HG03103 (cell line): ENCODE measurements at regions not wholly inside any gene's neighbourhood (a gene's known extent, or its start where the extent isn't known, plus 50 kb on each side); places are given as distances from the start of the nearest gene placed in this dataset.

ENCODE experiments used
- ATAC-seq: cut with Tn5 transposase; IDR thresholded peaks from one replicate; pipeline ENCODE4 v1.9.1; 2021; ENCODE audit warnings: low read depth; ENCODE audit not compliant: unreplicated experiment

- ATAC-seq, result no peak
These were observed 204.5 kb downstream of the SNX18 start for GRCh38 chr5:54721951-54722654.

- no peak for ATAC-seq
These were observed 203.6 kb downstream of the SNX18 start for GRCh38 chr5:54721116-54721515.

DNA sequence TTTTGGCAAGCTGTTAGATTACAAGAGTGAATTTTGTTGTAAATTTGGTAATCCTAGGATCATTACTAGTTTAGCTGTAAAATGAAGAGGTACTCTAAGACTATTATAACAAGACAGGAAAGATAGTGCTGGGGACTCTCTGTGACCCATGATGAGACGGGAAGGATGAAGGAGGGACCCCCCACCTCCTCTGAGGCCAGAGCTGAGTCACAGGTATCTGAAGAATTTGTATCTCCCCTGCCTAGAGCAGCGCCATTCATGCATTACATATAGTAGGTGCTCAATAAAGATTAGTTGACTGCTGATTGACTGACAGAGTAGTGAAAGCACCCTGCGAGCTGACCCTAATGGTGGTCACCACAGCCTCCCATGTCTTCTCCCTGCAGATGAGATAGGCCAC, 202.8 kb downstream of the SNX18 start:
- no peak for ATAC-seq

DNA sequence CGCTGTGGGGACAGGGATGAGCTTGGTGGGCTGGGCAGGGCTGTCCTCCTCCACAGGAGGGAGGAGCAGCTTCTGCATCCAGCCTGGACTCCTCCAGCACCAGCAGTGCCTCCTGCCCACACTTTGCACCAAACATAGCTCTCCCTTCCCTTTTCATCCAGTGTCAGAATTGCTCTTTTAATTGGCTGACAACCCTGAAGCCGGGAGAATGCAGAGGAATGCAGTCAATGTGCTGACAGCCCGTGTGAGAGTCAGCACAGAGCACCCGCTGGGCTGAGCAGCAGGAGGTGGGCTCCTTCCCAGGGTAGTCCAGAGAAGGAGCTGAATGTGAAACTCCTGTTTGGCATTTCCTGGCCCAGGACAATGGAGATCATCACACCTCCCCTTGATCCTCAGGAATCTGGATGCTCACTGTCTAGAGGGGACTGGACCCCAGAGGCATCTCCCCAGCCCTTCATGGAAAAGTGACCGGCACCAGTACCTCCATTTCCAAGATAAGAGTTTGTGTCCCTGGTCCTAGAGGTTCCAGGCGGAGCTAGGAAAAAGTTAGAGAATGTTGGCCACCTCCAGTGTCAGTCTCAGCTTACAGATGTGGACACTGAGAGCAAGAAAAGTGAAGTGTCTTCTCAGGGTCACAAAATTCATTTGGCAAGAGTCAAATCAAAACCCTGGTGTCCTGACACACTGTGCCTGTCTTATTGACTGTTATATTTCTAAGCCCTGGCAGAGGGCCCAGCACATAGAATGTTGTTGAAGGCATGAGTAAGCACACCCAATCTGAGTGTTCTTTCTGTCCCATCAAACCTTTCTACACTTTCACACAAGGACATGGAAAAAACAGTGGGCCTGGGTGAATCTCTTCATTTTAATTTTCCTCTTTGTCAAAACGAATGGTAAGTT, 202.1 kb downstream of the SNX18 start:
- no peak for ATAC-seq

DNA sequence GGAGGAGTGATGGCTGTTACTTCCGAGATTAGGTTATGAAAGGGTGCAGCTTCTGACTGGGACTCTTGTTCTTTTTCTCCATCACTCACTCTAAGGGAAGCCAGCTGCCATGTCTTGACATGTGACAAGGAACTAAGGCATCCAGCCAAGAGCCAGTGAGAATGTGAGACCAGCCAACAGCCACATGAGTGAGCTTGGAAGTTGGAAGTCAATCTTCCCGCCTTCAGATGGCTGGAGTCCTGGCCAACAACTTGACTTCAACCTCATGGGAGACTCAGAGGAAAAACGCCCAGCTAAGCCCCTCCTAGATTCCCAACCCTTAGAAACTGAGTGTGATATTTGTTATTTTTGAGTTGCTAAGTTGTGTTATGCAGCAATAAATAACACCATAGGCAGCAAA, 201.1 kb downstream of the SNX18 start:
- no peak for ATAC-seq

DNA sequence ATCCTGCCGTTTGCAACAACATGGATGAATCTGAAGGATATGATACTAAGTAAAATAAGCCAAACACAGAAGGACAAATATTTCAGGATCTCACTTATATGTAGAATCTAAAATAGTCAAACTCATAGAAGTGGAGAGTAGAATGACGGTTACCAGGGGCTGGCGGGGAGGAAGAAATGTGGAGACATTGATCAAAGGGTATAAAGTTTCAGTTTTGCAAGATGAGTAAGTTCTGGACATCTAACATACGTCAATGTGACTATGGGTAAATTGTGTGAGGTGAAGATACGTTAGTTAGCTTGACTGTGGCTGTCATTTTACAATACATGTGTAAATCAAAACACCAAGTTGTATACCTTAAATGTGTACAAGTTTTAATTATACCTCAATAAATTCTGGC, 200.3 kb downstream of the SNX18 start:
- ATAC-seq, result no peak

GRCh38 chr5:54717459-54717858, 199.9 kb downstream of the SNX18 start:
- ATAC-seq, result no peak

GRCh38 chr5:54713923-54714581, 196.5 kb downstream of the SNX18 start:
- no peak for ATAC-seq

DNA sequence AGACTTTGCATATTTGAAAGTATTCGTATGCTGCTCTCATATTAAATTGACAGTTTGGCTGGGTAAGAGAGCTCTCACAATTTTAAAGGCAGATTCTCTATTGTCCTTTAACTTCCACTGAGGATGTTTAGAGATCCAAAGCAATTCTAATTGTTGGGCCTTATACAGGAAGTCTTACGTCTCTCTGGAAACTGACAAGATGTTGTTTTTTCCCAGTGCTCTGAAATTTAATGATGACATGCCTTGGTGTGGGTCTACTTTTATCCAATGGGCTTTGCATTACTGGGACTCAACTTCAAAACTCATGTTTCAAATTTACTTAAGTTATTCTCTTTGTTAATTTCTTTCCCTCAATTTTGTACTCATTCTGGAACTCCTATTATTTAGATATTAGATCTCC, 191.5 kb downstream of the SNX18 start:
- ATAC-seq, result no peak

DNA sequence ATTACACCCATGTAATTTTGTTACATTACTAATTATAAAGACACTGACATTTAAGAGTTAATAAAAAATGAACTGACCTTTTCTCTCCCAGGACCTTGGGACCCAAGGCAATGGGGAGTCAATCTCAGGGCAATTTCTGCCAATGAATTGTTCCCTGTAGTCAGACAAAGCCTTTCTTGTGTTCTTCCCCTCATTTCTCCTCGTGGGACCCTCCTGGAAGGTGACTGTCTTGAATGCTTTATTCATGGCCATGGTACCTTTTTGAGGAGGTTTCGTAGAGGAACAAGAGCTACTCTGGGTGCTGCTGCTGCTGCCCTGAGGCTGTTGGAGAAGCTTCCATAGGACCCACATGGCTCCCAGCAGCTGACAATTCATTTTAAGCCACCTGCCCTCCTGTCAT, 190.3 kb downstream of the SNX18 start:
- no peak for ATAC-seq

DNA sequence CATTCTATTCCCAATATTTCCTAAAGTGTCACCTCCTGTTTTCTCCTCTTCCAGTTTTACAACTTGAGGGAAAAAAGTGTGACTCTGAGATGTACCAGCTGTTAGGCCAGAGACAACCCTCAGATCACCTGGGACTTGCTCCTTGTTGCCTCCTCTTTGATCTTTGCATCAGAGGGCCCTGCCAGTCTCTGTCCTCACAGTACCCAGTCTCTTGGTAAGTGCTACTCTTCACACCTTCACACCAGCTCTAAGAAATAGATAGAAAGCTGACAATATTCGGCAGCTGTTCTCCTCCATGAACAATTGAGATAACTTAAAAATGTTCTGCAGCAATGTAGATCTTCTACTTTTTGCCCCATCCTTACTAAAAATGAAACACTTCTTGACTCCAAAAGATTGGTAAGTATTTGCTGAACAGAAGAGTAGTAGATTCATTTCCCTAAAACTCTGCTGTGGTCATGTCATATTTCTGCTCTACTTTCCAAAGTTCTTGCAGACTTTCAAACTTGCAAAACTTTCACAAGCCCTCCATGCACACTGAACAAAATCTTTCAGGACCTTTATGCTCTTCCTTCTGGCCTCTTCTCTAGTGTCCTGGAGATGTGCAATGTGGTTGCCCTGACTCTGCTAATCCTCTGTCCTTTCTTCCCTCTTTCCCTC, 188.6 kb downstream of the SNX18 start:
- ATAC-seq, result no peak

DNA sequence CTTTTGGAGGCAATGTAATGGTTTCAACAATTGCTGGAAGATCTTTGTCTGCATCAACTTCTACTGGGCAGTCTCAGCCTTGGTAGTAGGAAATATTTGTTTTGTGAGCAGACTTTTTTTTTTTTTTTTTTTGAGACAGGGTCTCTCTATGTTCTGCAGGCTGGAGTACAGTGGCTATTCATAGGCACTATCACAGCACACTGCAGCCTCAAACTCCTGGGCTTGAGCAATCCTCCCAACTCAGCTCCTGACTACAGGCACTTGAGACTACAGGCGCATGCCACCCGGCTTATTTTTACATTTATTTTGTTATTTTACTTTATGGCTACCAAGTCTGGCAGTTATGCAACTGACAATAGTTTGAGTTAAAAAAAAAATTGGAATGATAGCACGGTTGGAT, 187.3 kb downstream of the SNX18 start:
- no peak for ATAC-seq

DNA sequence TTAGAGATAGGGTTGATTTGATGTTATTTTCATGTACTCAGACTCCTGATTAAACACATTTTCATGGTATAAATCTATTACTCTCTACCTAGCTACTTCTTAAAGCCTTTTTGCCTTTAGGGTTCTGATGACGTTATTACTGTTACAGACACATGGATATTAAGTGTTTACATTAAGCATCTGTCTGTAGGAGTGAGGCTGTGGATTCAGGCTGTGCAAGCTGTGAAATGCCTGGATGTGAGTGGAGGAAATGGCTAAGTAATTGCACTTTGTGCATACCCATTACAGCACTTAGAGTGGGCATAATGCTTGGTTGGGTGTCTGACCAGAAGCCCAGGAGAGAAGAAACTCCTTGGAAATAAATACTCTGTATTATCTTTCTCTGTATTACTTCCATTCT, 186.8 kb downstream of the SNX18 start:
- ATAC-seq, result no peak

DNA sequence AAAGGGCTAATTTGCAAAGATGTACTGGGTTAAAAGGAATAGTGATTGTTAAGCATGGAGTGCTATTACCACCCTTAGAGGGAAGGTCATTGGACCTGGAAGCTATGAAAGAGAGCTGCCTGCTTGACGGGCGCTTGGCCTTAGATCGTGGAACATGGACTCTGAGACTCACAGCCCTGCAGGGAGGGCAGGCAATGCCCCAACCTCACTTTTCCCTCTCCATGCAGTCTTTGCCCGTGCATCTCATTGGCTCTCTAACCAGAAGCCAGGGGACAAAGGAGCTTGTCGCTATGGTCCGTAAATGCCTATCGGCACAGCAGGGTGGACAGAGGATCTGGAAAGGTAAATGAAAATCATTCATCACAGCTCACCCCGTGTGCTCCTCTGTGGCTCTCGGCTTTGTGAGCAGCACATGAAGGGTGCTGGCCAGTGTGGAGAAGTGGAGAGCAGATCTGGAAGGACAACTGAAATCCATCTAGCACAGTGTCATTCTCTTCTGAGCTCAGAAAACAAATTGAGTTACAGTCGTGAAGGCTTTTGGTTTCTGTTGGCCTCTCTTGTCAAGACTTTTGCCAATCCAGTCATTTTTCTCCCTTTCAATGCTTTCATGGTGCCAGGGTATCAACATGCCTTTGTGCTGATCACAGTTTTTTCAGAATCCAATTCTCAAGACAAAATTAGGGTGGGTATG, 186.2 kb downstream of the SNX18 start:
- ATAC-seq, result no peak

GRCh38 chr5:54703133-54703532, 185.6 kb downstream of the SNX18 start:
- ATAC-seq, result no peak

- ATAC-seq, result no peak
These were observed 184.9 kb downstream of the SNX18 start for GRCh38 chr5:54702470-54702869.

DNA sequence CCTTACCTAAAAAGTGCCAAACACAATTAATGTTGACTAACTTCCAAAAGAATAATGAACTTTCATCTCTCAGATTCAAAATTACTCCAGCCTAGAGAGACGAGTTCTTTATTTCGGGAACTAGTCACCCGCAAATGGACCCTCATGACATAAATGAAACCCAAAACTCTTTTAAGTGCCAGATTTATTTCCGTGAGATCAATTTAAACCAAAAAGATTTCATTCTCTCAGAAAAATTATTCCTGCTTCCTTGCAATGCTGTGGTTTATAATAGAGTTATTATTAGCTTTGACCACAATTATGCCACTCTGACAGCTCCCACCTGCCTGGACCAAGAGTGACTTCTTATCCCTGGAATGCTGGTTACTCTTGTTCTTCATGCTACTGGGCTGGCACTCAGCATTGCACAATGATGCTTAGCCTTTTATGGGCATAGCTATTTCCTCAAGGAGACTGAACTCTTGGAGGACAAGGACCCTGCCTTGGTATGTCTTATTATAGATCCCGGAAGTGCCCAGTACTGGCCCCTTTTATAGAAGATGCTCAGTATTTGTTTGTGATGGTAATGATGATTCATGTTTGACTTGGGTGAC, 183.5 kb downstream of the SNX18 start:
- no peak for ATAC-seq

GRCh38 chr5:54696931-54697330, 179.4 kb downstream of the SNX18 start:
- no peak for ATAC-seq

- ATAC-seq, result no peak
These were observed 178.8 kb downstream of the SNX18 start for GRCh38 chr5:54696346-54696745.
